HG02610 (cell line): ENCODE measurements at regions not wholly inside any gene's neighbourhood (a gene's known extent, or its start where the extent isn't known, plus 50 kb on each side); places are given as distances from the start of the nearest gene placed in this dataset.

Source experiments
- ATAC-seq: cut with Tn5 transposase; IDR thresholded peaks from one replicate; pipeline ENCODE4 v1.9.1; 2021; ENCODE audit warnings: mild to moderate bottlenecking, moderate library complexity; ENCODE audit not compliant: unreplicated experiment

DNA sequence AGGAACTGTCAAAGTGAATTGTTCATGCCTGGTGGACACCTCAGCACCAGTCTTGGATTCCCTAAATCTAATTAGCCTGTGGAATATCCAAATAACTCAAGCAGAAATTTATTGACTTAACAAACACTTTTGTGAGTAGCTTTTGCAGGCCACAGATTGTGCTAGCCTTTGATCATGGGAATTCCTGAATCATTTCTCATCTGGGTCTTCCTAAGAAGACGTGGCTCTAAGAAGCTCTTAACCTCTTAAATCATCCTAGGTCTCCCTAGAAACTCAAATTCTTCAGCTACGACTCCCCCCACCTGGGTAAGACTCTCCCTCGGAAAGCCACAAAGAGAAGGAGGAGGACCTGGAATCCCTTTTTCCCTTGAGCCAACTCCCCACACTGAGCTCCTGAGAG, 53.8 kb upstream of the PSEN2 start:
- ATAC-seq = no peak

DNA sequence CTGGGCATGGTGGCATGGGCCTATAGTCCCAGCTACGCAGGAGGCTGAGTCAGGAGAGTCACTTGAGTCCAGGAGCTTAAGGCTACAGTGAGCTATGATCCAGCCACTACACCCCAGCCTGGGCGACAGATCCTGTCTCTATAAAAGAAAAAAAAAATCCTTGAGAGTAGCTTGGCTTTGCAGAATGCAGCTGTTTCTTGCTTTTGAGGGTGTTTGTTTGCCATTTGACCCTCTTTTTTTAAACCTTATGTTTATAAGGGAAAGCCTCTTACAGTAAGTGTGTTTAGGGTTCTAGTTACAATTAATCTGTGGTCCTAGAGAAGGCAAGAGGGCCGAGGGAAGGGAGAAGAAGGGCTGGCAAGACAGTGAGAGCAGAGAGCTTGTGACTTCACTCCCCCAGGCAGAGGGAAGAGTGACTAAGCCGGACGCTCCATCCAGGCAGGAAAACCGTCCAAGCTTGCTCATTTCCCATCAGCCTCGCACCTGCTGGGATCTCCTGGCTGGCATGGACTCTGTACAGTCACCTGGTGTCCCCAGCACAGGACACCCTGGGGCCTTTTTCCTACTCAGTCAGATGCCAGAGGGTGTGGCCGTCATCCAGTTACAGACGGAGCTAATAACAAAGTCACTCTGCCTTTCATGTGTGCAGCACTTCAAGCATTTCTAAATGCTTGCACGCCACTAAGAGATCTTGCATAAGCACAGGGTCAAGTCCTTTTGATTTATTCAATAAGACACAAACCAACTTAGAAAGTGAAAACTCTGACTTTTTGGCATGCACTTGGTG, 55.5 kb upstream of the PSEN2 start:
- no peak for ATAC-seq

DNA sequence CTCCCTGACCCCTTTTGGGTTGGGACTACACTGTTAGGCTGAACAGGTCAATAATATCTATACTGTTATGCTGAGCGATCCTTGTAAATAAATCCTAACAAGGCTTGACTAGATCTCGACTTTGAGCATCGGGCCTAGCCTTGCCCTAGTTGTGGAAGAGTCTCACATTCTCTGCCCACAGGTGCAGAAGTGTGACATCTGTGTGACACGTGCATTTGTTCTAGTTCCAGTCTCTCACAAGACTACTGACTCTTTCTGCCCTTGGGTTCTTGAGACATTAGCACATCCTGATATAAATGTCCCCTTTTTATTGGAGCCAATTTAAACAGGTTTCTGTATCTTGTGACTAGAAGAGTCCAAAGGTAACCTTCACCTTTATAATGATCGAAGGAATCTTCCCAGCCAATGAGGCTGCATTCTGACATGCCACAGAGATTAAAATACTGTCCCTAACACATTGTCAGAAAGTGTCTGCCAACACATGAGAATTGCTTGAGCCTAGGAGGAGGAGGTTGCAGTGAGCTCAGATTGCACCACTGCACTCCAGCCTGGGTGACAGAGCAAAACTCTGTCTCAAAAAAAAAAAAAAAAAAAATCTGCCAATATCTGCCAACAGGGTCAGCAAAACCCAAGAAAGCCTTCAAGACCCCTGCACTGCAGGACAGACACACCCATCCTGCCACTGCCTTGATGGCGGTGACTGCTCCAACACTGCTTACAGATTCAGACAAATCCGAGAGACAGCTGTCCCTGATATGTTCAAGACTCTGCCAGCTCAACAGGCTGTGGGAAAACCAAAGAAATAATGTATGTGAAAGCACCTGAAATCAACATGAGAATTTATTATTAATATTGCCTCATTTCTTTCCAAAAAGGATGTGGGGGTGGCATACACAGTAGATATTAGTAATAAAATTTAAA, 56.5 kb upstream of the PSEN2 start:
- ATAC-seq = no peak

GRCh38 chr1:226810681-226811080, 59.7 kb upstream of the PSEN2 start:
- ATAC-seq = no peak

GRCh38 chr1:226809785-226810571, 60.4 kb upstream of the PSEN2 start:
- no peak for ATAC-seq

DNA sequence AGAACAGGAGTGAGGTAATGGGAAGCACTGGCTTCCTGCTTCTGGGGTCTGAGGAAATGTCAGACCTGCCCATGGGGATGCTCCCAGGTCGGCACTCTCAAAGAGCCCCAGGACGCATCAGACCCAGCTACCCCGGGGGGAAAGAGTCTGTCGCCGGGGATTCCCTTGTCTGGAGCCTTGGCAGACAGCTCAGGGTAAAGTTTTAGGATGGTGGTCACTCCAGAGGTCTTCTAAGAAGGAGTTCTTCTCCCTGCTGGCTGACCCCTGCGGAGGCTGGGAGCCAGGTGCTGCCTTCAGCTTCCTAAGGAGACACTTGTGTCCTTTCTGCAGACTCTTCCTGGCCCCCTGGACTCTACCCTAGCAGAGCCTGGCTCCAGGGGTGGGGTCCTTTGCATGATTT, 61.9 kb upstream of the PSEN2 start:
- no peak for ATAC-seq

DNA sequence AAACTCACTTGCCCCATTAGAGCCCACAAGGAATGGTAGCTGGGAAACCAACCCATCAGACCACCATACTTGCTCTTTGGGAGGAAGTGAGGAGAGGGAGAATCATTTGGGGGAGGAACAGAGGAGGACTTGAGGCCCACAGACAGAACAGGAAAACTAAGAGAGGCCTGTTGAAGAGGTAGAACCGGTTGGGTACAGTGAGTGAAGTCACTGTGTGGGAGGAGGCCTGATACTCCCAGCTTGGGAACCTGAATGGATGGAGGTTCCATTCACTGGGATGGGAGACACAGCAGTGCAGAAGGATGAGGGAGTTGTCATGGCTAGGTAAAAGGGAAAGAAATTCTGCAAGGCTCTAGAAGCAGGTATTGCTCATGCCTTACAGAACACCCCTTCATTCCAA, 63.4 kb upstream of the PSEN2 start:
- no peak for ATAC-seq

DNA sequence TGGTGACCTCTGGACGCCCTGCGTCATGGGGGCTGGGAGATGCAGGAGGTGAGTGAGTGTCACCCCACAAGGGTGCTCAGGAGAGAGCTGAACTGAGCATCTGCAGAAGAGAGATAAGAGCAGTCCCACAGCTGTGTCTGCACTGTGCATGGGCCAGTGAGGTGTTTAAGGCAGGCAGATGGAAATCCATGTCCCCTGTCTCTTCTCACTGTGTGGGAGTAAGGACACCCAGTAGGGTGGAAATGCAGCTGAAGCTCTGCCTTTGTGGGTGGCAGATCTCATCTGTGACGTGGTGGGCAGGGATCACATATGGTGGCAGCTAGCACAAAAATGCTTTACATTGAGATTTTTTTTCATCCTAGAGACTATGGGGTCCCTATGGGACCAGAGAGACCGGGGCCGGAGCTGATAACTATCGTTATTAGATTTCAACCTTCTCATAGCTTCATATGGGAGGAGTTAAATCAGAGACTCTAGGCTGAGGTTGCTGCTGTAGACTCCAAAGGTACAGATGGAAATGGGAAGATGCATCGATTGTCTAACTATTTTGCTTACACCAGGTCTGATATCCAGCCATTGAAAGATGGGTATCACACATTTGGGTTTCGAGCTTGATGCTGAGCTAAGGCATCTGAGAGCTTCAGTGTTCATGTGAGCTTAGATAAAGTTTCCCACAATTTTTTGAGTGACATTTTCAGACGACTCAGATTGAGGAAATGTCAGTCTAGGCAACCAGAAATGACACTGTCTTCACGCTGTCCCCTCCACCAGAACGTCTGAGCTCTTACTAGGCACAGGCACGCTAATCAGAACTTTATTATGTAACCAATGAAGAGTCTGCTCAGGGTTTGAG, 65.3 kb upstream of the PSEN2 start:
- no peak for ATAC-seq

DNA sequence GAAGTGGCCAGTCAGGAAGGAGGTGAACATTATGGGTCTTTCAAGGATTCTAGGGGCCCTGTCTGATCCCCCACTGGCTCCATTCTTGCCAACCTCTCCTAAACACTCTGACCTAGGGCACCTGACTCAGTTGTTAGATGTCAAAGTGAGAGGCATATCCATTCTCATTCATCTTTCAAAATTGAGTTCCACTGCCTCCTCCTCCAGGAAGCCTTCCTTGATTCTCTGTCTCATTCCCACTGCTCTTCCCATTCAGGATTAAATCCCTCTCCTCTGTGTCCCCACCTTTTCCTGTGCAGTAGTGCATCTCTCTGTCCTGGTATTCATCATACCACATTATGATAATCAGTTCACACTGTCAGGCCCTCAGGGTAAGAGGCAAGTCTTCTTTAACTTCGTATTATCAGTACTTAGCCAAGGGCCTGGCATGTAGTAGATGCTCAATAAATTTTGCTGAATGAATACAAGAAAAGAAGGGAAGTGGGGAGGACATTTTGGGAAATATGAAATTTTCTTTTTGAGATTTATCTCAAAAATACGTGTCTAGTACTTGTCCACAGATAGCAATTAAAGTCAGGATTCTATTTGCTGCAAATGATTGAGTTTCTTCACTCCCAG, 61.8 kb upstream of the ITPKB start:
- no peak for ATAC-seq

- ATAC-seq = no peak
These were observed 60.7 kb upstream of the ITPKB start for GRCh38 chr1:226799634-226800281.

DNA sequence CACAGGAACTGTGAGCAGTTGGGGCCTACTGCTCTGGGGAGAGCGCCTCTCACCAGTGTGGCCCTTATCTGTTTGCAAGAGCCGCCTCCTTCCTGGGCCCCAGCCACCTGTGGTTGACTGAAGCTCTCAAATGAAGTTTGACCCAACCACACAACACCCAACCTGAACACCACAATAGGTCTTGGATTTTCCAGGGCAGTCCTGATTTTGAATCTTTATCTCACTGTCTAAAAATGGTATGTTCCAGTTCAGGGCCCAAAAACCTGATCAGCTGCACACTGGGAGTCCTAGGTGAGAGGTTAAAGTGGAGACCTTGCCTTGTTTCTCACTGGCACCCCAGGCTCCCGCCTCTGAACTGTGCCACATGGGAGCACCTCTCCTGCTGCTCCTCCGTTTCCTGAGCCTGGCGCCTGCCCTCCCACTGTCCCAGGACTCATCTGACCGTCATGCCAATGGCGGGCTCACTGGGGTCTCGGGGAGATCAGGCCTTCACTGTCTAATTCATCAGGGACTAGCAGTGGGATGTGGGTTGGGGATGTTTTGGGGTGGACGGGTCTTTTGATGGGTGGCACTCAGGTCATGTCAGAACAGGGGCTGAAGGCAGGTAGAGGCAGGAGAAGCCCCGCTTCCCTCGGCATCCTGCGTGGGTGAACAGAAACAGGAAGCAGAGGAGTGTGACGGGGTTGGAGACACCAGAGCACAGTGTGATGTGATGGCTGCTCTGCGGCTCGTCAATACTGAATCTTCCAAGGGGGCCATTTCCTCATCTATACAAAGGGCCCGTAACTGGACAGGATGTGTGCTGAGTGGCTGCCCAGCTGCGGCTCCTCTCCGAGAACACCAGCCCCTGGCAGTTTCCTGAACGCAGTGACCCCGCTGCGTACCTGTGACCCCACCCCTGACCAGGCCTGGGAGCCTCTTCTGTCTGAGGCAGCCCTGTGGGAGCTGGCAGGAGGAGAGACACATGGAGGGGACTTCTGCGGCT, 59.6 kb upstream of the ITPKB start:
- ATAC-seq = peak; percentile 85

- no peak for ATAC-seq
These were observed 58.1 kb upstream of the ITPKB start for GRCh38 chr1:226797151-226797550.

DNA sequence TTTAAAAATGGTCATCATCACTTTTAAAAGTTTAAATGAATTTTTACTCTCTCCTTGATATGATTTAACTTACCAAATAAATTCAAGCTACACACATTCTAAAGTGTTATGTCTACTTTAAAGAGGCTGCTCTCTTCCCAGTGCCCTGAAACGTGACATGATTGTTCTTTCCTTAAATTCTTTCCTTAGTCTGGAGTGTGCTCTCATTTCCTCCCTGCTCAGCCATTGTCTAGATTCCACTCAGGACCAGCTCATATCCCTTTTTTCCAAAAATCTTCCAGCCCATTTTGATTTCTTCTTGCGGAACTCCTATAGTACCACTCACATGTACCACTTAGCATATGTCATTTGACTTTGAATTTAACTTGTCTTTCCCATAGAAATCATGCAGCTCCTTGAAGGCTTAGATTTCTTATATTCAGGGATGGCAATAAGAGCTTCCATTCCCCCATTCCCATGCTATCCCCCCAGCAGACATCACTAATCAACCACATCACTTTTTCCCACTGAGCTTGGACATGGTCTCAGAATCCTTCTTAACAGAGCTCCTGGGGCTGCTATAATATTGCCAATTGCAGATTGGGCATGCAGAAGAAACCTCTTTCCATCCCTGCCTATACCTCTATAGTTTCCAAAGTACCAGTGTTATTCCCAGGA, 54.7 kb upstream of the ITPKB start:
- ATAC-seq = no peak

GRCh38 chr1:226792368-226792767, 53.3 kb upstream of the ITPKB start:
- no peak for ATAC-seq

GRCh38 chr1:226790545-226791181, 51.6 kb upstream of the ITPKB start:
- ATAC-seq = no peak

GRCh38 chr1:226788965-226789364, 49.9 kb upstream of the ITPKB start:
- ATAC-seq = no peak
